ENCODE measurements at regions not wholly inside any gene's neighbourhood (a gene's known extent, or its start where the extent isn't known, plus 50 kb on each side); places are given as distances from the start of the nearest gene placed in this dataset.

GRCh38 chr2:15844211-15844801 is 96.0 kb upstream of the MYCN start:
- Mint-ChIP-seq H3K27ac (no peak overlapping the region), H3K9me3 (peaks cover 6% of the 10 kb centered on the region; the same call in 2 of the 3 replicates), H3K4me1 (peaks cover 7% of the 10 kb centered on the region; the same call in 1 of the 3 replicates), H3K27me3 (ENCODE audit: insufficient read depth, low read depth, poor library complexity) (no peaks in the 10 kb centered on the region), H3K36me3 (ENCODE audit: low read depth) (no peaks in the 10 kb centered on the region), H3K4me3 (no peak overlapping the region)
- no peaks in the 10 kb centered on the region for H3K9me2 ChIP-seq (ENCODE audit: insufficient read depth)
- no peak for DNase-seq (ENCODE audit: low spot score)
- H3F3A ChIP-seq (replicated peaks; ENCODE audit: low read depth) = no peaks in the 10 kb centered on the region
- H3K4me3 ChIP-seq = no peak overlapping the region
- TF ChIP-seq ZNF331 (CRISPR knock-in tag; IDR thresholded peaks at IDR 0.05; ENCODE audit: low read depth) (no peak), POLR2AphosphoS5 (IDR thresholded peaks at IDR 0.05; ENCODE audit: low read depth) (no peak), EZH2 (IDR thresholded peaks at IDR 0.05; ENCODE audit: low read depth, unreplicated experiment) (no peak), ZNF462 (CRISPR knock-in tag; IDR thresholded peaks at IDR 0.05) (no peak), NANOG (IDR thresholded peaks at IDR 0.05; ENCODE audit: borderline replicate concordance) (no peak), CREB1 (CRISPR knock-in tag; IDR thresholded peaks at IDR 0.05; ENCODE audit: low read depth) (no peak), CTCF (conservative IDR thresholded peaks at IDR 0.05; ENCODE audit: low read depth in 2 of 2) (no peak), REST (IDR thresholded peaks at IDR 0.05; ENCODE audit: unreplicated experiment) (no peak), ZNF114 (CRISPR knock-in tag; IDR thresholded peaks at IDR 0.05) (no peak), ETS1 (IDR thresholded peaks at IDR 0.05) (no peak), JUNB (IDR thresholded peaks at IDR 0.05; ENCODE audit: unreplicated experiment) (no peak), EZH2phosphoT487 (IDR thresholded peaks at IDR 0.05; ENCODE audit: unreplicated experiment) (no peak)
- no peak for ATAC-seq
- H4K20me1 ChIP-seq (replicated peaks; ENCODE audit: insufficient read depth) = no peaks in the 10 kb centered on the region
- no peaks in the 10 kb centered on the region for H3K79me2 ChIP-seq (replicated peaks; ENCODE audit: insufficient read depth)
- no peak overlapping the region for H2AFZ ChIP-seq
- no peak overlapping the region for H3K4me2 ChIP-seq
- H3K4me1 ChIP-seq (ENCODE audit: insufficient read depth) = no peaks in the 10 kb centered on the region
- H3K36me3 ChIP-seq (ENCODE audit: insufficient read depth) = no peaks in the 10 kb centered on the region
- H3K27ac ChIP-seq (ENCODE audit: low read depth) = no peak overlapping the region
- no peaks in the 10 kb centered on the region for H3K27me3 ChIP-seq (ENCODE audit: insufficient read depth)

Data from GM23338 (cell line).